ENCODE measurements at regions not wholly inside any gene's neighbourhood (a gene's known extent, or its start where the extent isn't known, plus 50 kb on each side); places are given as distances from the start of the nearest gene placed in this dataset.
"Not testable (repeated sequence)": the region's sequence is repeated elsewhere in the genome, so short reads cannot be mapped to it uniquely, and the experiment has no call there.

DNA sequence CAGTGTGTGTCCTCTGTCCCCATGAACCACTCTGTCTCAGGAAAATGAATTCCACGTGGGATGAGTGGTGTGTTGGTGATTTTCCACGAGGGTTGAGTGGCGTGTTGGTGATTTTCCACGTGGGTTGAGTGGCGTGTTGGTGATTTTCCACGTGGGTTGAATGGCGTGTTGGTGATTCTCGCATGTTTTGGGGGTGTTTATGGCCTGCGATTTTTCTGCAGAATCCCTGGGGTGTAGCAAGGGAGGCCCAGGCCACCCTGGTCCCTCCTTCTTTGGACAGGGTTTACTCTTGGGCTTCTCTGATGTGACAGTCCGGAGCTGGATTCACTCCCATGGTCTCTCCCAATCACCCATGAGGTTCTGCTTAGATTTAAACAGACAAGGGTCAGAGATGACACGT, 90.6 kb upstream of the FRMD1 start:
- DNase-seq: no peak

DNA sequence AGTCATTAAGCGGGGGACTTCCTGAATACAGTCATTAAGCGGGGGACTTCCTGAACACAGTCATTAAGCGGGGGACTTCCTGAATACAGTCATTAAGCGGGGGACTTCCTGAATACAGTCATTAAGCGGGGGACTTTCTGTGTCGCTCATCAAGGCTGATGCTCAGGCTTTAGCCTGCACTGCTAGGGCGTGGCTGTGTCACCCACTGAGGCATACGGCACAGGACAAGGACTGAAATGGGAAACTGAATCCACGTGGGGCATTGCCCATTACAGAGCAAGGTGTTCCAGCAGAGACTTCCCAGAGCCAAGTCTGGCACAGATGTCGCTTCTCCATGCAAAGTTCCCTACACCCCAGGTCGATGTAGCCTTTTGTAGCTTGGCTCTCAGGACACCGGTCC, 89.9 kb upstream of the FRMD1 start:
- not testable (repeated sequence) for DNase-seq

DNA sequence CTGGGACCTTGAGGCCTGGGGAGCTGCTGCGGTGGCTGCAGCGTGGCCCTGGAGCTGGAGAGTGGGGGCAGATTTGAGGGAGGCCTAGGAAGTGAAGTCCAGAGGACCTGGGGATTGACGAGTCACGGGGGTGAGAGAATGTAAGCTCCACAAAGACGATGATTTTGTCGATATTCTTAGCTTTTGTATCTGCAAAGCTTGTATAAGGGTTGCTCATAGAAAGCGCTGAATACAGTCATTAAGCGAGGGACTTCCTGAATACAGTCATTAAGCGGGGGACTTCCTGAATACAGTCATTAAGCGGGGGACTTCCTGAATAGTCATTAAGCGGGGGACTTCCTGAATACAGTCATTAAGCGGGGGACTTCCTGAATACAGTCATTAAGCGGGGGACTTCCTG, 89.3 kb upstream of the FRMD1 start:
- DNase-seq: not testable (repeated sequence)

- no peak for DNase-seq
These were observed 88.7 kb upstream of the FRMD1 start for GRCh38 chr6:168167431-168168315.

GRCh38 chr6:168166627-168167026, 87.6 kb upstream of the FRMD1 start:
- DNase-seq: no peak

GRCh38 chr6:168165891-168166290, 86.9 kb upstream of the FRMD1 start:
- no peak for DNase-seq

DNA sequence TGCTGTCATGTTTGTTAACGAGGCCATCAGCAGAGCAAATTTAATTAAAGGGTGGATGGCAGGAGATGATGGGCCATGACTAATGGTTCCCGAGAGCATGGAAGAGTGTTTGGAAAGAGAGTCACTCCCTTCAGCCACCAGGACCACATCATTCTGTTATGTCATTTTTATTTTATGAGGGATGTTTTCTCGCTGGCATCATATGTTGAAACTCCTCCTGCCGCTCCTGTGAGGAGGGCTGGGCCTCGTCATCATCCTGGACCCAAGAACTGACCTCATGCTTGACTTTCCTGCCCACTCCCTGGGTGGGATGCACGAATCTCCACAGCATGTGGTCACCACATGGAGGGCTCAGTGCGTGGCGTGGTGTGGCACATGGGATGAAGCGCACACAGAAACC, 86.4 kb upstream of the FRMD1 start:
- no peak for DNase-seq

DNA sequence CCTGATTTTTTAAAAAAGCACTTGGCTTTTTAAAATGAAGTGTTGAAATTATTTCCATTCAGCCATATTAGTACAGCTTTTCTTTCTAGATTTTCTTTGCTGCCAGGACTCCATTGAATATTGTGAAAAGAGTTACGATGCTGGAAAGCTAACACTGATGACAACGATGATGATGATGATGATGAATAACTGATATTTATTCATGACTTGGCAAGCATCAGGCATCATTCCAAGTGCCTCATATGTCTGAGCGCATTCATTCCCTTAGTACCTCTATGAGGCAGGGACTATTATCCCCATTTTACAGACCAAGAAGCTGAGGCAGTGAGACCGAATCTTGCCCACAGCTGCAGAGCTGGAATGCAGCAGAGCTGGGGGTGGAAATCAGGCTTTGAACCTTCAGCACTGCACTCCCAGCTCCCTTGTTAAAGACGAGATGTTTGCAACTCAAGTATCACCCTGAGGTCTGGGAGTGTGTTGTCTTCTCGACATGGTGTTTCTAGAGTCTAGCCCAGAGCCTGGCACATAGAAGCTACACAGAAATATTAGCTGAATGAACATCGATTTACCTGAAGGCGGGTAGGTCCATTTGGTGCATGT, 85.5 kb upstream of the FRMD1 start:
- DNase-seq: no peak

GRCh38 chr6:168163096-168163731, 84.2 kb upstream of the FRMD1 start:
- DNase-seq: no peak

- DNase-seq: no peak
These were observed 83.4 kb upstream of the FRMD1 start for GRCh38 chr6:168162366-168162765.

DNA sequence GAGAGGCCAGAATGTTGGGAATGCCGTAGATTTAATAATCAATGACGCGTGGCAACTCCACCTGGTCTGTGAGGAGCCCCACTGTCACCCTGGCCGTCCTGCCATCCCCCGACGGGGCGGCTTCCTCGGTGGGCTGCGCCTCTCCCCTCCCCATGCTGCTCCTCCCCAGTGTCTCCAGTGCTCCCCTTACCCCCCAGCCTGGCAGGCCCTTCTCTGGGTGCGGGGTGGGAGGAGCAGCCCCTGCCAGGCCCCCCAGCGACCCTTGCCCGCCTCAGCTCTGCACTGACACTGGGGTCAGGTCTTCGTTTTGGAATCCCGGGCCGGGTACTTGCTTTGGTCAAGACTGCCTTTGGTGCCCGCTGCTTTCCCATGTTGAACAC, 82.3 kb upstream of the FRMD1 start:
- DNase-seq: no peak

GRCh38 chr6:168160506-168161370, 81.7 kb upstream of the FRMD1 start:
- DNase-seq: no peak

- DNase-seq: no peak
These were observed 80.5 kb upstream of the FRMD1 start for GRCh38 chr6:168159506-168159905.

DNA sequence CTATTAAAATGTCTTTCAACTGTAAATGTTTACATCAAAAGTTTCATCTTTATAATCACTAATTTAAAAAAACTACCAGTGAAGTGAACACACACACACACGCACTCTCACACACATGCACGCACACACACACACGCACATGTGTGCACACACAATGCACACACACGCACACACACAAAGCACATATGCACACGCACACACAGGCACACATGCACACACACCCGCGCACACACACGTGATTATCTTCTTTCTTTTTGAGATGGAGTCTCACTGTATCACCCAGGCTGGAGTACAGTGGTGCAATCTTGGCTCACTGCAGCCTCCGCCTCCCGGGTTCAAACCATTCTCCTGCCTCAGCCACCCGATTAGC, 80.0 kb upstream of the FRMD1 start:
- DNase-seq: no peak

DNA sequence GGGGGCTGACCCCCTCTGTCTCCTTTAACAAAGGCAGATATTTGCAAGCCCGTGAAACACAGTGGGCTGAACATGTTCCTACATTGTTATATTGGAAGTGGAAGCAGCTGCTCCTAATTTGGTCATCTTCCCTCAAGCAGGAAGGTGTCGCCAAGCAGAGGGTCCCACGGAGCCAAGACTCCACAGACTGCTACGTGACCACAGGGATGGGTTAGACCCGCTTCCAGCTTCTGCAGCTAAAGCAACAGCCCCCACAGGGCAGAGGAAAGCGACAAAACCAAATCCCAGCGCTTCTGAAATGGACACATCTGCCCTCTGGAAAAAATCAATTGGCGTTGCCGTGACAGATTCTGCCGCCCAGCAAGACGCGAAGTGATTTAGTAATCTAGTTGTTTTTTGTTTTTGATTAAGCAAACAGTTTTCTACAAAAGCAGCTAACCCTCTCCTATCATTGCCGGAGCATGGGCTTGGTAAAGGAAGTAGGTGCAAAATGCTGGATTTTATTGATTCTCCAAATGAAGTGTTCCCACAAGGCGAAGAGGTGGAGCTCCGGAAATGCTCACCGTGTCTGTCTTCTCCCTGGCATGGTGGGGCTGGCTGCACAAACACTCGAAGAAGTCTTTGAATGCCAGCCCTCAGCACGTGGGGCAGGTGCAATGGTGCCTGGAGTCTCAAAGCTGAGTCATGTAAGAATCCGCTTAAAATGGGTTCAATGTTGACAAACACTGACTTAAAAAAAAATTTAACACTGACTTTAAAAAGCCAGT, 79.4 kb upstream of the FRMD1 start:
- no peak for DNase-seq

DNA sequence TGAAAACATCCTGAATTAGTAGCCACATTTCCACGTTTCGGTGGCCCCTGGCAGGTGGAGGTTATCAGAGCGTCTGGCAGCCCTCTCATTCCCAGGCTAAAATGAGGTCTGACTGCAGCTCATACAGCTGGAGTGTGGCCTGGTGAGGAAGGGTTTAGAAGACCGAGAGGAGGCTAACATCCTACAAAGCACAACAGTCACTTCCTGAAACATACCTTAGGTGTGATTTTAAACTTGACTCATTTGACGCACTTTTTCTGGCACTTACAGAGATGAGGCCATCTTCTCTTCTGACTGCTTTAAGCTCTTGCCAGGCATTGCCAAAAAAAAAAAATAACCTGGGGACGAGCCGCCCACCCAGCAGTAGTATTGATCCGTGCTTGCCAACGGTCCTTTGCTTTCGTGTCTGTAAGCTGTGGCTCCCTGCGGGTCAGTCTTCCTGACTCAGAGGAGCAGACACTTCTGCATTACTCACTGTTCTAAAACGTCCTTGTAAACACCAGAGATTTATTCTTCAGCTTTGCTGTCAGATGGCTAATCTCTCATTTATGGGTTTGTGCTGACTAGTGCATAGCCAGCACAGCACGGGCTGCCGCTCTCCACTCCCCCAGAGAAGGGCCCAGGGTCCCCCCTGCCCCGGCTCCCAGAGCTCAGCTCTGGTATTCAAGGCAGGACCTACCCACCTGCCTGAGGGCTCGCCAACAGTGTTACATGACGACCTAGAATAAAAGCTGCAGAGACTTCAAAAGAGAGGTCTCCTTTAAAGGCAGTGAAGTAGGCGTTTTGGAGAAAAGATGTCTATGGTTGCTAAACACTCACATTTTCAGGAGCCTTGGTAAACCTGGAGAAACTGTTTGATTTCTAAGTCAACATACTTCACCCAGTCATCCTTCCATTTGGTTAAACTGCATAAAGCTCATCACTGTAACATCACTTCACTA, 78.5 kb upstream of the FRMD1 start:
- DNase-seq: no peak

DNA sequence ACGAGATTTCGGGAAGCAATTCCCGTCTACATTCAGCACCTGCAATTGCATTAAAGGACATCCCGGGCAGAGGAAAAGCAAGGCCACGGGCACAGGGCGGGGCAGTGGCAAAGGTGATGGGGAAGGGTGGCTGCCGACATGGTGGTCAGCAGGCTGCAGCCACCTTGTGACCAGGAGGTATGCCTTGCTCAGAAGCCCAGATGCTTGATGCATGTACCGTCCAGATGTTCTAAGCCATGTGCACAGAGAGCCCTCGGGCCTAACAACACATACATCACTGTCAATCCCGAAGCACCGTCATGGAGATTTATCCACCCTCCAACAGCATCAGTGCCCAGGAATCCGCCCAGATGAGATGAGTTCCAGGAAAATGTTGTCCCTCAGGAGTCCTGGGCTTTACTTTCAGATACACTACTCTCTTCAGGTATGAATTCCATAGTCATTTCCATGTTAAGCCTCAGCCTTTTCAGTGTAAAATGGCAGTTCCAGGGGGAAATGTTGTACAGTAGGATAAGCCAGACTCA, 77.8 kb upstream of the FRMD1 start:
- no peak for DNase-seq

GRCh38 chr6:168155821-168156741, 77.1 kb upstream of the FRMD1 start:
- DNase-seq: no peak

DNA sequence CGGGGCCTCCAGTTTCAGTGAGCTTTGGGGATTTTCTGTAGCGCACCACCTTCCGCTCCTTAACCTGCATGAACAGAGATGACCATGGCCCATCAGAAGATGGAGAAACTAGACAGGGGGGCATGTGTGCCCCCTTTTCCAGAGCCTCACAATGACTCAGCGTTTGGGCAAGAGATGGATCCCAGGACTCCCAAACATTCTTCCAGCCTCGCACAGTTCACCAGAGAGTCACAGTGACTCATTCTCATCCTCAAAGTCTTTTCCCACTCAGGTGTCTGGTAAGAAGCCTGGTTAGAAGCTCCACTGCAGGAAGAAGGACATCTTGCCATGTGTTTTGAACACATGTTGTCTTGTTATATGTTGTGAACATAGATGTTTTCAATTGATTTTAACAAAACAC, 76.2 kb upstream of the FRMD1 start:
- DNase-seq: no peak

Measured in 8988T (cell line).